Endothelial cell (in vitro differentiated cells): ENCODE measurements at regions not wholly inside any gene's neighbourhood (a gene's known extent, or its start where the extent isn't known, plus 50 kb on each side); places are given as distances from the start of the nearest gene placed in this dataset.
"Not testable (repeated sequence)": the region's sequence is repeated elsewhere in the genome, so short reads cannot be mapped to it uniquely, and the experiment has no call there.

Experiments used
- DNase-seq: peaks from one replicate; pipeline ENCODE4 v3.0.0; 2021; ENCODE audit warnings: low spot score
- H3K27ac Mint-ChIP-seq: one replicate; pipeline ENCODE4 v1.8.0; 2021; ENCODE audit warnings: mixed read lengths, inconsistent platforms; ENCODE audit not compliant: unreplicated experiment
- H3K27me3 Mint-ChIP-seq: one replicate; pipeline ENCODE4 v1.8.0; 2021; ENCODE audit warnings: mild to moderate bottlenecking, moderate library complexity, mixed read lengths, inconsistent platforms; ENCODE audit not compliant: unreplicated experiment
- H3K36me3 Mint-ChIP-seq: one replicate; pipeline ENCODE4 v1.8.0; 2021; ENCODE audit warnings: mild to moderate bottlenecking, low read depth, mixed read lengths, inconsistent platforms; ENCODE audit not compliant: unreplicated experiment
- H3K4me1 Mint-ChIP-seq: one replicate; pipeline ENCODE4 v1.8.0; 2021; ENCODE audit warnings: mild to moderate bottlenecking, mixed read lengths, inconsistent platforms; ENCODE audit not compliant: unreplicated experiment
- H3K4me3 Mint-ChIP-seq: one replicate; pipeline ENCODE4 v1.8.0; 2021; ENCODE audit warnings: mild to moderate bottlenecking, mixed read lengths, inconsistent platforms; ENCODE audit not compliant: unreplicated experiment
- H3K9me3 Mint-ChIP-seq: one replicate; pipeline ENCODE4 v1.8.0; 2021; ENCODE audit warnings: mixed read lengths, inconsistent platforms; ENCODE audit not compliant: unreplicated experiment
- CTCF ChIP-seq: fragments of 200-600 bp; sonication (generic); IDR thresholded peaks from one replicate; pipeline ENCODE4 v1.5.0; 2021; ENCODE audit warnings: antibody characterized with exemption; ENCODE audit not compliant: unreplicated experiment

- Mint-ChIP-seq H3K27ac (no peak overlapping the region), H3K27me3 (peaks cover 2% of the 10 kb centered on the region)
- DNase-seq: no peak
Measured at GRCh38 chr2:219864154-219864553, 236.7 kb downstream of the SLC4A3 start.

GRCh38 chr2:219868635-219869034, 241.2 kb downstream of the SLC4A3 start:
- no peak overlapping the region for H3K27ac Mint-ChIP-seq
- no peaks in the 10 kb centered on the region for H3K4me1 Mint-ChIP-seq
- no peak for TF ChIP-seq CTCF
- H3K9me3 Mint-ChIP-seq: no peaks in the 10 kb centered on the region
- DNase-seq: no peak
- no peaks in the 10 kb centered on the region for H3K36me3 Mint-ChIP-seq
- H3K27me3 Mint-ChIP-seq: no peaks in the 10 kb centered on the region
- no peak overlapping the region for H3K4me3 Mint-ChIP-seq

More at GRCh38 chr2:219864154-219864553, 236.7 kb downstream of the SLC4A3 start:
- Mint-ChIP-seq H3K36me3 (no peaks in the 10 kb centered on the region), H3K4me3 (no peak overlapping the region), H3K4me1 (peaks cover 2% of the 10 kb centered on the region), H3K9me3 (no peaks in the 10 kb centered on the region)
- no peak for TF ChIP-seq CTCF

GRCh38 chr2:219870041-219870440, 242.6 kb downstream of the SLC4A3 start:
- Mint-ChIP-seq H3K9me3 (no peaks in the 10 kb centered on the region), H3K27ac (no peak overlapping the region), H3K4me3 (no peak overlapping the region), H3K4me1 (no peaks in the 10 kb centered on the region), H3K36me3 (no peaks in the 10 kb centered on the region), H3K27me3 (no peaks in the 10 kb centered on the region)
- TF ChIP-seq CTCF: no peak
- no peak for DNase-seq

GRCh38 chr2:219871351-219871750, 243.9 kb downstream of the SLC4A3 start:
- Mint-ChIP-seq H3K27ac (no peak overlapping the region), H3K4me3 (no peak overlapping the region), H3K4me1 (no peaks in the 10 kb centered on the region), H3K27me3 (no peaks in the 10 kb centered on the region), H3K9me3 (no peaks in the 10 kb centered on the region), H3K36me3 (no peaks in the 10 kb centered on the region)
- TF ChIP-seq CTCF: no peak
- DNase-seq: no peak

GRCh38 chr2:219875036-219875435, 247.6 kb downstream of the SLC4A3 start:
- Mint-ChIP-seq H3K4me1 (no peaks in the 10 kb centered on the region), H3K9me3 (no peaks in the 10 kb centered on the region), H3K27me3 (no peaks in the 10 kb centered on the region), H3K4me3 (no peak overlapping the region), H3K27ac (no peak overlapping the region), H3K36me3 (no peaks in the 10 kb centered on the region)
- no peak for TF ChIP-seq CTCF
- DNase-seq: no peak

- H3K4me3 Mint-ChIP-seq, H3K9me3 Mint-ChIP-seq, DNase-seq, H3K27me3 Mint-ChIP-seq, H3K4me1 Mint-ChIP-seq, H3K27ac Mint-ChIP-seq, H3K36me3 Mint-ChIP-seq: not testable (repeated sequence)
Measured at GRCh38 chr2:219875986-219876385, 248.6 kb downstream of the SLC4A3 start.
